ENCODE measurements at regions not wholly inside any gene's neighbourhood (a gene's known extent, or its start where the extent isn't known, plus 50 kb on each side); places are given as distances from the start of the nearest gene placed in this dataset.
"Not testable (repeated sequence)": the region's sequence is repeated elsewhere in the genome, so short reads cannot be mapped to it uniquely, and the experiment has no call there.

DNA sequence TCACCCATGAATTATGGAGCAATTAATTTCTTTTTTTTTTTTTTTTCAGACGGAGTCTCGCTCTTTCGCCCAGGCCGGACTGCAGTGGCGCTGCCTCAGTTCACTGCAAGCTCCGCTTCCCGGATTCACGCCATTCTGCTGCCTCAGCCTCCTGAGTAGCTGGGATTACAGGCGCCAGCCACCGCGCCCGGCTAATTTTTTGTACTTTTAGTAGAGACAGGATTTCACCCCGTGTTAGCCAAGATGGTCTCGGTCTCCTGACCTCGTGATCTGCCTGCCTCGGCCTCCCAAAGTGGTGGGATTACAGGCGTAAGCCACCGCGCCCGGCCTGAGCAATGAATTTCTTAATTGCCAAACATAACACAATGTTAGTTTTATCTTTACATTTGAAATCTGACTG, 1261.2 kb downstream of the CDH11 start:
- not testable (repeated sequence) for H3K9ac ChIP-seq (ENCODE audit: low read depth, low read length, poor library complexity); H3K14ac ChIP-seq (ENCODE audit: low read length); H3K9me3 ChIP-seq (replicated peaks in 1 of 2; ENCODE audit: control insufficient read depth in 2 of 2, insufficient read depth in 1 of 2, low read depth in 1 of 2, low read length in 2 of 2); H3K36me3 ChIP-seq (replicated peaks in 1 of 2; ENCODE audit: control insufficient read depth in 2 of 2, insufficient read depth in 2 of 2, low read length in 2 of 2); H3K4me3 ChIP-seq (ENCODE audit: low read length in 2 of 2); H2BK12ac ChIP-seq (ENCODE audit: low read length); DNase-seq (ENCODE audit: low spot score); H3K18ac ChIP-seq (ENCODE audit: low read length); H4K91ac ChIP-seq (ENCODE audit: low read depth, low read length, poor library complexity); H3K27me3 ChIP-seq (ENCODE audit: control insufficient read depth in 3 of 3, insufficient read depth in 3 of 3, low read depth in 1 of 3, low read length in 3 of 3); H3K23ac ChIP-seq (ENCODE audit: low read depth, low read length, poor library complexity); H4K8ac ChIP-seq (ENCODE audit: low read depth, low read length); H2BK120ac ChIP-seq (ENCODE audit: low read depth, low read length); H2BK5ac ChIP-seq (ENCODE audit: low read length); H2AFZ ChIP-seq (ENCODE audit: low read length); H3K79me1 ChIP-seq (ENCODE audit: low read depth, low read length); H3K4ac ChIP-seq (ENCODE audit: low read length); H3K4me2 ChIP-seq (ENCODE audit: insufficient read depth, low read length, poor library complexity, severe bottlenecking); H2BK15ac ChIP-seq (ENCODE audit: low read length); H3K4me1 ChIP-seq (ENCODE audit: control insufficient read depth in 2 of 2, insufficient read depth in 1 of 2, low read depth in 1 of 2, low read length in 2 of 2); H2AK5ac ChIP-seq (ENCODE audit: low read depth, low read length); H3K27ac ChIP-seq (replicated peaks; ENCODE audit: low read length)
- no CpG with 5 or more reads among the region's 20 CpGs for WGBS, 2 donors (ENCODE audit: extremely low coverage in 2 of 2, insufficient read length in 2 of 2, insufficient replicate concordance in 1 of 2)

GRCh38 chr16:63856537-63856936, 1265.3 kb downstream of the CDH11 start:
- no CpG with 5 or more reads among the region's 1 CpG for WGBS, 2 donors (ENCODE audit: extremely low coverage in 2 of 2, insufficient read length in 2 of 2, insufficient replicate concordance in 1 of 2)
- Histone ChIP-seq H3K4me3 (ENCODE audit: low read length in 2 of 2) (no peak overlapping the region), H3K9ac (ENCODE audit: low read depth, low read length, poor library complexity) (no peak overlapping the region), H3K18ac (ENCODE audit: low read length) (no peak overlapping the region), H3K27ac (replicated peaks; ENCODE audit: low read length) (no peak overlapping the region), H2BK120ac (ENCODE audit: low read depth, low read length) (no peak overlapping the region), H3K4me2 (ENCODE audit: insufficient read depth, low read length, poor library complexity, severe bottlenecking) (no peak overlapping the region), H3K14ac (ENCODE audit: low read length) (no peak overlapping the region), H3K23ac (ENCODE audit: low read depth, low read length, poor library complexity) (no peak overlapping the region), H4K8ac (ENCODE audit: low read depth, low read length) (no peak overlapping the region), H2BK15ac (ENCODE audit: low read length) (no peak overlapping the region), H2BK5ac (ENCODE audit: low read length) (no peak overlapping the region), H3K4me1 (ENCODE audit: control insufficient read depth in 2 of 2, insufficient read depth in 1 of 2, low read depth in 1 of 2, low read length in 2 of 2) (no peaks in the 10 kb centered on the region), H3K9me3 (replicated peaks in 1 of 2; ENCODE audit: control insufficient read depth in 2 of 2, insufficient read depth in 1 of 2, low read depth in 1 of 2, low read length in 2 of 2) (peaks cover 0 to 2% of the 10 kb centered on the region in 2 donors), H3K4ac (ENCODE audit: low read length) (no peak overlapping the region), H3K27me3 (ENCODE audit: control insufficient read depth in 3 of 3, insufficient read depth in 3 of 3, low read depth in 1 of 3, low read length in 3 of 3) (no peaks in the 10 kb centered on the region), H4K91ac (ENCODE audit: low read depth, low read length, poor library complexity) (no peak overlapping the region), H3K36me3 (replicated peaks in 1 of 2; ENCODE audit: control insufficient read depth in 2 of 2, insufficient read depth in 2 of 2, low read length in 2 of 2) (no peaks in the 10 kb centered on the region), H3K79me1 (ENCODE audit: low read depth, low read length) (no peaks in the 10 kb centered on the region), H2AK5ac (ENCODE audit: low read depth, low read length) (no peak overlapping the region), H2BK12ac (ENCODE audit: low read length) (no peak overlapping the region), H2AFZ (ENCODE audit: low read length) (no peak overlapping the region)
- no peak for DNase-seq (ENCODE audit: low spot score)

DNA sequence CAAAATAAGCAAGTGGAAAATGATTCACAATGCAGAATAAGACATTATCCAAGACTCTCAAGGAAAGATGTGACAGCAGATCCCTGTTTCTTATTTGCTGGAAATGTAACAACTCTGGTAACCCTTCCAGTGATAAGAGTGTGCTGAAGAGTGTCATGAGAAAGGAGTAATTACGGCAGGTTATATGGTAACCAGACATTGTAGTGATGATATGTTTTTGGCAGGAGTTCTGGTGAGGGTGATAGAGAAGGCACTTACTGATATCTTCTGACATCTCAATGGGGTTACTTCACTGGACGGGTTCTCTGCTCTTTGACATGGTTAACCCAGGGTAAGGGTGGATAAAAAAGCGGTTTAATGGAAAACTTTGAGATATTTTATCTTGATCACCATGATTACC, 1270.9 kb downstream of the CDH11 start:
- Histone ChIP-seq H3K14ac (ENCODE audit: low read length) (no peak overlapping the region), H3K27ac (replicated peaks; ENCODE audit: low read length) (no peak overlapping the region), H3K4me1 (ENCODE audit: control insufficient read depth in 2 of 2, insufficient read depth in 1 of 2, low read depth in 1 of 2, low read length in 2 of 2) (peaks cover 0 to 6% of the 10 kb centered on the region in 2 donors), H4K8ac (ENCODE audit: low read depth, low read length) (no peak overlapping the region), H2BK120ac (ENCODE audit: low read depth, low read length) (no peak overlapping the region), H3K36me3 (replicated peaks in 1 of 2; ENCODE audit: control insufficient read depth in 2 of 2, insufficient read depth in 2 of 2, low read length in 2 of 2) (no peaks in the 10 kb centered on the region), H3K27me3 (ENCODE audit: control insufficient read depth in 3 of 3, insufficient read depth in 3 of 3, low read depth in 1 of 3, low read length in 3 of 3) (no peaks in the 10 kb centered on the region), H2AFZ (ENCODE audit: low read length) (no peak overlapping the region), H4K91ac (ENCODE audit: low read depth, low read length, poor library complexity) (no peak overlapping the region), H3K4me2 (ENCODE audit: insufficient read depth, low read length, poor library complexity, severe bottlenecking) (no peak overlapping the region), H2BK15ac (ENCODE audit: low read length) (no peak overlapping the region), H2BK12ac (ENCODE audit: low read length) (no peak overlapping the region), H2AK5ac (ENCODE audit: low read depth, low read length) (no peak overlapping the region), H3K4ac (ENCODE audit: low read length) (no peak overlapping the region), H3K18ac (ENCODE audit: low read length) (no peak overlapping the region), H3K79me1 (ENCODE audit: low read depth, low read length) (no peaks in the 10 kb centered on the region), H3K9me3 (replicated peaks in 1 of 2; ENCODE audit: control insufficient read depth in 2 of 2, insufficient read depth in 1 of 2, low read depth in 1 of 2, low read length in 2 of 2) (no peaks in the 10 kb centered on the region), H3K4me3 (ENCODE audit: low read length in 2 of 2) (no peak overlapping the region), H3K9ac (ENCODE audit: low read depth, low read length, poor library complexity) (no peak overlapping the region), H2BK5ac (ENCODE audit: low read length) (no peak overlapping the region), H3K23ac (ENCODE audit: low read depth, low read length, poor library complexity) (no peak overlapping the region)
- DNase-seq (ENCODE audit: low spot score), result no peak
- no CpG with 5 or more reads among the region's 3 CpGs for WGBS, 2 donors (ENCODE audit: extremely low coverage in 2 of 2, insufficient read length in 2 of 2, insufficient replicate concordance in 1 of 2)

DNA sequence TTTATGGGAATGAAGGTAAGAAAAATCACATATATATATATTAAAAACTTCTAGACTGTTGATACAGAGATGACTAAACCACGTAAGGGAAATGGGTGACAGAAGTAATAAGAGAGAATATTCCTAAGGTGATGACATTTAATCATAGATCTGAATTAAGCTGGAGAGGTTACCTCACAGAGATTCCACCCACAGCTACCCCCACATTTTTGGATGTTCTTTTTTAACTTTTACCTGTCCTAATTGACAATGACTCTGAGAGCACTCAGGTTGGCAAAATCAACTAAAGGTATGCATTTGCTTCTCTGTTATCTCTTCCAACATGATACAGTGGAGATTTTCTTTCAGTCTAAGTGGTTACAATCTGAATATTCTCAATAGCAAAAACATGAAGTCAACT, 1280.6 kb downstream of the CDH11 start:
- Histone ChIP-seq H3K14ac (ENCODE audit: low read length) (no peak overlapping the region), H2BK120ac (ENCODE audit: low read depth, low read length) (no peak overlapping the region), H3K4me1 (ENCODE audit: control insufficient read depth in 2 of 2, insufficient read depth in 1 of 2, low read depth in 1 of 2, low read length in 2 of 2) (no peaks in the 10 kb centered on the region), H3K4me3 (ENCODE audit: low read length in 2 of 2) (no peak overlapping the region), H2AK5ac (ENCODE audit: low read depth, low read length) (no peak overlapping the region), H3K79me1 (ENCODE audit: low read depth, low read length) (no peaks in the 10 kb centered on the region), H2BK12ac (ENCODE audit: low read length) (no peak overlapping the region), H3K27me3 (ENCODE audit: control insufficient read depth in 3 of 3, insufficient read depth in 3 of 3, low read depth in 1 of 3, low read length in 3 of 3) (no peaks in the 10 kb centered on the region), H3K23ac (ENCODE audit: low read depth, low read length, poor library complexity) (no peak overlapping the region), H2BK5ac (ENCODE audit: low read length) (no peak overlapping the region), H3K9ac (ENCODE audit: low read depth, low read length, poor library complexity) (no peak overlapping the region), H3K18ac (ENCODE audit: low read length) (no peak overlapping the region), H4K8ac (ENCODE audit: low read depth, low read length) (no peak overlapping the region), H3K36me3 (replicated peaks in 1 of 2; ENCODE audit: control insufficient read depth in 2 of 2, insufficient read depth in 2 of 2, low read length in 2 of 2) (no peaks in the 10 kb centered on the region), H3K4ac (ENCODE audit: low read length) (no peak overlapping the region), H3K9me3 (replicated peaks in 1 of 2; ENCODE audit: control insufficient read depth in 2 of 2, insufficient read depth in 1 of 2, low read depth in 1 of 2, low read length in 2 of 2) (peaks cover 0 to 6% of the 10 kb centered on the region in 2 donors), H2BK15ac (ENCODE audit: low read length) (no peak overlapping the region), H4K91ac (ENCODE audit: low read depth, low read length, poor library complexity) (no peak overlapping the region), H3K27ac (replicated peaks; ENCODE audit: low read length) (no peak overlapping the region), H2AFZ (ENCODE audit: low read length) (no peak overlapping the region), H3K4me2 (ENCODE audit: insufficient read depth, low read length, poor library complexity, severe bottlenecking) (no peak overlapping the region)
- no CpG with 5 or more reads among the region's 1 CpG for WGBS, 2 donors (ENCODE audit: extremely low coverage in 2 of 2, insufficient read length in 2 of 2, insufficient replicate concordance in 1 of 2)
- no peak for DNase-seq (ENCODE audit: low spot score)
